ENCODE measurements at regions not wholly inside any gene's neighbourhood (a gene's known extent, or its start where the extent isn't known, plus 50 kb on each side); places are given as distances from the start of the nearest gene placed in this dataset.

DNA sequence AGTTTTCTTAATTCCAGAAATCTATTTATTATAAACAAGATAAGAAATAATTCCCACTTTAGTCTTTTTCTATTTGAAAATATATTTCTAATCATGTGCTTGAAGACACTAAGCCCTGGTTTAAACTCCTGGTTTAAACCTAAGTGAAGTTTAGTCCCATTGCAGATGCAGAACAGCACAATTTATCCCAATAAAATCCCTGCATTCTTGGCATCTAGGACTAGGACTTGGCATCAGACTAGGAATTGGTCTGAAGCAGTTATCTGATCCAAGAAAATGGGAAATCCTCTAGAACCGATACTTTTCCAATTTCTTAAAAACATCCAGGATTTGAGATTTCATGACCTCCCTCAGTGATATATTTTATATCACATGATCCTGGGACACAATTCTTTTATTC lies 168.8 kb upstream of the VEPH1 start:
- TF ChIP-seq, protein P1, sequence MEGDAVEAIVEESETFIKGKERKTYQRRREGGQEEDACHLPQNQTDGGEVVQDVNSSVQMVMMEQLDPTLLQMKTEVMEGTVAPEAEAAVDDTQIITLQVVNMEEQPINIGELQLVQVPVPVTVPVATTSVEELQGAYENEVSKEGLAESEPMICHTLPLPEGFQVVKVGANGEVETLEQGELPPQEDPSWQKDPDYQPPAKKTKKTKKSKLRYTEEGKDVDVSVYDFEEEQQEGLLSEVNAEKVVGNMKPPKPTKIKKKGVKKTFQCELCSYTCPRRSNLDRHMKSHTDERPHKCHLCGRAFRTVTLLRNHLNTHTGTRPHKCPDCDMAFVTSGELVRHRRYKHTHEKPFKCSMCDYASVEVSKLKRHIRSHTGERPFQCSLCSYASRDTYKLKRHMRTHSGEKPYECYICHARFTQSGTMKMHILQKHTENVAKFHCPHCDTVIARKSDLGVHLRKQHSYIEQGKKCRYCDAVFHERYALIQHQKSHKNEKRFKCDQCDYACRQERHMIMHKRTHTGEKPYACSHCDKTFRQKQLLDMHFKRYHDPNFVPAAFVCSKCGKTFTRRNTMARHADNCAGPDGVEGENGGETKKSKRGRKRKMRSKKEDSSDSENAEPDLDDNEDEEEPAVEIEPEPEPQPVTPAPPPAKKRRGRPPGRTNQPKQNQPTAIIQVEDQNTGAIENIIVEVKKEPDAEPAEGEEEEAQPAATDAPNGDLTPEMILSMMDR (IDR thresholded peaks at IDR 0.05; ENCODE audit: low read depth, low read length, missing control alignments) = no peak
- no peak overlapping the region for H3K4me3 ChIP-seq (ENCODE audit: low read depth, low read length)
- in situ Hi-C loops (cut with HindIII; ENCODE audit: low sequenced_read_pairs) = no loop called here
- DNase-seq (ENCODE audit: low read depth) = no peak

- no peak overlapping the region for H3K4me3 ChIP-seq (ENCODE audit: low read depth, low read length)
- no peak for DNase-seq (ENCODE audit: low read depth)
- TF ChIP-seq, protein P1 (IDR thresholded peaks at IDR 0.05; ENCODE audit: low read depth, low read length, missing control alignments) = no peak
- in situ Hi-C loops (cut with HindIII; ENCODE audit: low sequenced_read_pairs) = no loop called here
Measured at GRCh38 chr3:157671656-157672055, 168.4 kb upstream of the VEPH1 start.

GRCh38 chr3:157669416-157669815 lies 166.2 kb upstream of the VEPH1 start:
- TF ChIP-seq, protein P1 (IDR thresholded peaks at IDR 0.05; ENCODE audit: low read depth, low read length, missing control alignments) = no peak
- DNase-seq (ENCODE audit: low read depth) = no peak
- in situ Hi-C loops (cut with HindIII; ENCODE audit: low sequenced_read_pairs) = no loop called here
- no peak overlapping the region for H3K4me3 ChIP-seq (ENCODE audit: low read depth, low read length)

DNA sequence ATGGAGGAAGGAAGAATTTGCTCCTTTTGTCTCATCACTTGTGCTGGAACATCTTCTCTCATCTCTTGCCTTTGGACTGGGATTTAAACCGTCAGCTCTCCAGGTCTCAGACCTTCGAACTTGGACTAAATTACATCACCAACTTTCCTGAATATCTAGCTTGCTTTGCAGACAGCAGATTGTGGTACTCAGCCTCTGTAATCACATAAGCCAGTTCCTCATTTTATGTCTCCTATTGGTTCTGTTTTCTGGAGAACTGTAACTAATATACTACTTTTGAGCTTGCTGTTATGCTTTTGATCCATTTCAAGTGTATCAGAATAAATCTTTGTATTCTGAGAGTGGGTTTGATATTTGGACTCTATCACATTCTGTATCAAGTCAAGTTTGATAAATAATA lies 164.3 kb upstream of the VEPH1 start:
- TF ChIP-seq, protein P1 (IDR thresholded peaks at IDR 0.05; ENCODE audit: low read depth, low read length, missing control alignments) = no peak
- H3K4me3 ChIP-seq (ENCODE audit: low read depth, low read length) = no peak overlapping the region
- DNase-seq (ENCODE audit: low read depth) = no peak
- in situ Hi-C loops (cut with HindIII; ENCODE audit: low sequenced_read_pairs) = no loop called here

GRCh38 chr3:157662171-157662570 lies 159.0 kb upstream of the VEPH1 start:
- DNase-seq (ENCODE audit: low read depth) = no peak
- TF ChIP-seq, protein P1 (IDR thresholded peaks at IDR 0.05; ENCODE audit: low read depth, low read length, missing control alignments) = no peak
- in situ Hi-C loops (cut with HindIII; ENCODE audit: low sequenced_read_pairs) = no loop called here
- no peak overlapping the region for H3K4me3 ChIP-seq (ENCODE audit: low read depth, low read length)

- in situ Hi-C loops (cut with HindIII; ENCODE audit: low sequenced_read_pairs) = no loop called here
- H3K4me3 ChIP-seq (ENCODE audit: low read depth, low read length) = no peak overlapping the region
- TF ChIP-seq, protein P1 (IDR thresholded peaks at IDR 0.05; ENCODE audit: low read depth, low read length, missing control alignments) = no peak
- no peak for DNase-seq (ENCODE audit: low read depth)
Measured at GRCh38 chr3:157660847-157661246, 157.6 kb upstream of the VEPH1 start.

- DNase-seq (ENCODE audit: low read depth) = no peak
- TF ChIP-seq, protein P1 (IDR thresholded peaks at IDR 0.05; ENCODE audit: low read depth, low read length, missing control alignments) = no peak
- in situ Hi-C loops (cut with HindIII; ENCODE audit: low sequenced_read_pairs) = loop anchor here (10.0 kb wide), 1 partner anchor 62 kb away; no protein-coding TSS in a partner anchor
- no peak overlapping the region for H3K4me3 ChIP-seq (ENCODE audit: low read depth, low read length)
Measured at GRCh38 chr3:157652366-157652765, 149.2 kb upstream of the VEPH1 start.

All from astrocyte of the cerebellum (primary cell).